Activated CD4-positive, alpha-beta T cell treated with anti-CD3 and anti-CD28 coated beads, Interleukin-10, Interleukin-2, amounts not matched to agents 100 ng/mL and 50 ng/mL, durations not matched to agents 16 hours and 8 hours (primary cell): ENCODE measurements at regions not wholly inside any gene's neighbourhood (a gene's known extent, or its start where the extent isn't known, plus 50 kb on each side); places are given as distances from the start of the nearest gene placed in this dataset.
A peak's percentile ranks its signal among the peaks of the same experiment; 100 is the strongest.
"Not testable (repeated sequence)": the region's sequence is repeated elsewhere in the genome, so short reads cannot be mapped to it uniquely, and the experiment has no call there.

Experiments
- DNase-seq: peaks from one replicate; pipeline ENCODE4 v3.0.0-alpha.2; 2020

DNA sequence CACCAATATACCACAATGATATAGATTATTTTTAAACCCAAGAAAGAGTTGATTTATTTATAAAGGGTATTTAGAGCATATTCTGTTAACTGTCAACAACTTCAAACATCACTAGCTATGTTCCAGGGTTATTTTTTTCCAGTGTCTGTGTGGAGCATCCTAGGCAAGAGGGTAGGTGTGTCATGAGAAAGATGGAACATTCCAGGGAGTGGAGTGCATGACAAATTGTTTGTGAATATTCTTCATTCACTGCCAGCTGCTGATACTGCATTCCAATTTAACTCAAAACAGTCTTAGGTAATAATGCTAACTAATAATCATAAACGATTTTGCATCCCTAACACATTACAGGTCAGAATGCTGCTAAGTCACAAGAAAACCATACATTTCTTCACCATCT, 148.7 kb upstream of the RASGEF1B start:
- DNase-seq, result no peak

DNA sequence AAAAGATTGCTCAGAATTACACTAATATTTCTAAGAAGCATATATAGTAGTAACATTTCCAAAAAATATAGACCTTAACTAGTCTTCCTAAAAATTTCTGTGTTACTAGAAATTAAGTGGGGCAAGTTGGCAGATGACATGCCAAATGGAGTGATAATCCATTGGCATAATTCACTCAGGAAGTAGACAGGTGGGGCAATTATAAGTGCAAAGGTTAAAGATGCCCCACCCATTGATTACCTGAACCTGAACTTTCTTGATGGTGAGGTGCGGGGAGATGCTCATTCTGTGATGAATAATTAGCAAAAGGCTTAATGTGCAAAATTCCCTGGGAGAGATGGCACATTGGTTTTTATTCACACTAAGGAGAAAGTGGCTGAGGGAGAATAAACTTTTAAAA, 145.8 kb upstream of the RASGEF1B start:
- no peak for DNase-seq

DNA sequence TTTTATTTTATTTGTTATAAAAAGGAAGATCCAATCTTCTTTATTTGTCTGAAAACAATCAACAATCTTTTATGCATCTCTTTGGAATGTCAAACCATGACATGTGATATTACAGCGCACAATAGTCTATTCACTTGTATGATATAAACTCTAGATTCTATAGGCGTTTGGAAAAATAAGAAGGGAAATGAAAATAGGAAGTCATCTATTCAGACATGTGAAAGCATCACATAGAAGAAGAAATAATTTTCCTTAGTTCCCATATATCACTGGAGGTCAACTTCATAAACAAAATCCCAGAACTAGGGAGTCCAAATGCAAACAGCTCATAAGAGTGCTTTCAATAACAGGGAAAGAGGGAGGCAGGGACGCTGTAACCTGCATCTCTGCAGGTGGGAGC, 139.5 kb upstream of the RASGEF1B start:
- no peak for DNase-seq

- no peak for DNase-seq
Observed at GRCh38 chr4:81609844-81610243, 138.1 kb upstream of the RASGEF1B start.

DNA sequence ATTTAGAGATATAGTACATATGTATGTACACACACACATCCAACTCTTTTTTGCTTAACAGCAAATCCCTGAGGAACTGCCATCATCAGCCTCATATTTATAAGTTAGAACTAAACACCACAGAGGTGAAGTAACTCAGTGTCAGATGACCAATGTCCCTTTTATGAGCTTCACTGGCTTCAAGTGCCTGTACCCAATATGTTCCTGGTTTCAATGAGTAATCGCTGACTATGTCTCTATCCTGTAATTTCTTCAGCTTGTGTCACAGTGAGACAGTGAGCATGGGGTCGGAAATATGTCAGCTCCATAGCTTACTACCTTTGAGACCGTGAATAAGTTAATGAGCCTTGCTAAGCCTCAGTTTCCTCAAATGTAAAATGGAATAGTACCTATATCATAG, 136.2 kb upstream of the RASGEF1B start:
- DNase-seq, result no peak

DNA sequence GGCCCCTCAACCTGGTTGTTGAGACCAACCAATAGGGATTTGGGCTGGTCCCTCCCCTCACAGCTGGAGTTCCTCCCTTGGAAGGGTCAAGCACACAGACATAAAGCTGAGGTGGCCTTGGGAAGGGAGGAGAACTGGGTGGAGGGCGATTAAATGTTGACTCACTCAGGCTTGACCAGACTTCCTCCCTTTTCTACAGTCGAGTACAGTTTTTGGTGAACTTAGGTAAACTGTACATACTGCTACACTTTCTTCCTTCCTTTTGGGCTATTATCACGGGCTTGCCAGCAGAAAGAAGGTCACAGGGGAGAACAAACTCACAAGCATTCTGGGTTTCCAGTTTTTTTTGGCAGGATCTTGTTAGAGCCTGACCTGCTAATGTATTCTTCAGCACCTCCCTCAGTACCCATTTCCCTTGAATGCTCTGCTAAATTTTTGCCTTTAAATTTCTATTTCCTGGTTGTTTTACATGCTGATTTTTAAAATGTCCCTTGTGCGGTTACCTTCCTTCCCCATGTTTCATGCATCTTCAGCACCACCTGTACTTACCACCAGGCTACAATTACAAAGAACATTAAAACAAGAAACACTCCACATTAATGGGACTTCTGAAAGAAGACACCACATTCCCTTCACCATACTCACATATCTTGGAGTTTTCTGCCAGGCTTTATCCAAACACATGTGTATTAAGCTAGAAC, 135.2 kb upstream of the RASGEF1B start:
- DNase-seq, result no peak

DNA sequence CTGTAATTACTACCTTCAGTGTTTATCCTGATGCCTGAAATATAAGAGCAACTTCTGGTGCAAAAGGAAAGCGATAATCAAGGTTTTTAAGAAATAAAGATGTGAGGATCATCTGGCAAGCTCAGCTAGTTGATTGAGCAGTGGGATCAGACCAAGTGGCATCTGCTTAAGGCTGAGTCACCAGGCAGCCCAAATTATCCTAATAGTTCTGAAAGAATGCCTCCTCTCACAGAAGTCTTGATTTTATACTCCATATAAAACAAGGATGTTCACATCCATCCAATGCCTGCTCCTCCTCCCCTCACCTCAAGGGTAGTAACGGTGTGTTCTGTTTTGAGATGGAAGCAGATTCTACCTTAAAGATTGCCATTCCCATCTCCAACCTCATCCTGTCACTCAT, 134.5 kb upstream of the RASGEF1B start:
- no peak for DNase-seq

- DNase-seq, result no peak
Observed at GRCh38 chr4:81605271-81605670, 133.6 kb upstream of the RASGEF1B start.

DNA sequence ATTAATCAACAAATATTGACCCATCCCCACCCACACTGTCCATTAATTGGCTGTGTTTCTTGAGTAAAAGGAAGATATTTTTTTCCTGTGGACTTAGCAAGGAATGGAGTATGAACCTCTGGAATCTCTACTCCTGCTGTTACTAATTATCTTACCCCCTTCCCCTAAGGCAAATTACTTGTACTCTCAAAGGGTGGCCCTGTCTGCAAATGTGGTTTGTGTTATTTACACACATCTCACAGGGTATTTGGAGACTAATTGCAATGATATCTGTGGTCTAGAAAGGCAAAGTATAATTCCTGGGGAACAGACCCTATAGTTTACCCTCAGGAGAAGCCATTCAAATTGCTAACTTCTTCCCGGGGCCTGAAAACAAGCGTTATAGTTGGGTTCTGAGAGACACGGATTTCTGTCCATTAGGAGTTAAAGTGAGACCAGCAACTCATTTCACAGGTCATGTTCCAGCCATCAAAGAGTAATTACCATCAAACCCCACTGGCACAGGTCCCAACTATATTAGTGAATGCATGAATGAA, 133.0 kb upstream of the RASGEF1B start:
- DNase-seq, result no peak

DNA sequence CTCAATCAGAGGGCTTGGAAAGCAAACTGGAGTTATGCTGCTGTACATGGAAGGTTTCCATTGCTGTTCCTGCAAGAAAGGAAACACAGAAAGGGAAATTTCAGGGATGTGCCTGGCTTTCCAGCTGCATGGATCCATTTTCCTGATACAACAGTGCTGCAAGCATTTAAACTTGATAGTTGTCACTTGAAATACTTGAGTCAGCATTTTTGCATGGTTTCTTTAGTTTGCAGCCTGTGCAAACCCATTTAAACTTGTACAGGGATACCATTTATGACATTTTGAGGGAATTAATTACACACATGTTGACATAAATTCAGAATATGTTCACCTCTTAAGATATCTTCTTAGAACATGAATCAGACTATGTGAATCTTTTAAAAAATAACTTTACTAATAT, 131.1 kb upstream of the RASGEF1B start:
- DNase-seq, result no peak

GRCh38 chr4:81601358-81601694, 129.6 kb upstream of the RASGEF1B start:
- no peak for DNase-seq

DNA sequence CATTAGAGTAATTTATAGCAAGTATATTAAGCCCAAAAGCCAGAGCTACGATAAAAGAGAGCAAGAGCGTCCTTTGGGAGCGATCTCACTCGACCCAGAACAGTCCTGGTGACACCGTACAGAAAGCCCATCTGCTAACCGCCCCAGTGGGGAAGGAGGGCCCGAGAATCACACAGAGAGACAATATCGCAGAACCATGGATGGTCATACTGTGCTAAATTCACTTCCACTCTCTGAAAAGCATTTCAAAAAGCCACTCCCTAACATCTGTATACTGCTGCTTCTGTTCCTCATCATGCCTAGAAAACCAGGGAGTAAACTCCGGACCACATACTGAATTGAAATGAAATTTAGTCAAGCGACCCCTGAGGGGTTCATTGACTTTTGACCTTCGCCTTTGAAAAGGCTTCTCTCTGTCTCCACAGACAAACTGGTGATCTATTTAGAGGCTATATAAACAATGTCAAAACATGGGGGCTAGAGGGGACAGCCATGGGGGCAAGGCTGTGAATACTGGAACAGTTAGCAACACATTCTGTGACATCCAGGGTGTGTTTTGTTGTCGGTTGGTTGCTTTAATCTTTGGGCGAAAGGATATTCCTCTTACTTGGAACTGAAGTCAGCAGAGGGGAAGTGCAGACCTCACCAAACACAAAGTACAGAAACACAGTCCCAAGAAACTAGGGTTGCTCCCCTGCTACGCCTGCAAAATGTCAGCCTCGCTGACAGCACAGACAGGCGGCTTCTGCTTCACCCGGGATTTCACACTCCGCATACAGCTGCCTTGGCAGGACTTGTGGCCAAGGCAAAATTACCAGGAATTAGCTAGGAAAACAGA, 129.0 kb upstream of the RASGEF1B start:
- no peak for DNase-seq

DNA sequence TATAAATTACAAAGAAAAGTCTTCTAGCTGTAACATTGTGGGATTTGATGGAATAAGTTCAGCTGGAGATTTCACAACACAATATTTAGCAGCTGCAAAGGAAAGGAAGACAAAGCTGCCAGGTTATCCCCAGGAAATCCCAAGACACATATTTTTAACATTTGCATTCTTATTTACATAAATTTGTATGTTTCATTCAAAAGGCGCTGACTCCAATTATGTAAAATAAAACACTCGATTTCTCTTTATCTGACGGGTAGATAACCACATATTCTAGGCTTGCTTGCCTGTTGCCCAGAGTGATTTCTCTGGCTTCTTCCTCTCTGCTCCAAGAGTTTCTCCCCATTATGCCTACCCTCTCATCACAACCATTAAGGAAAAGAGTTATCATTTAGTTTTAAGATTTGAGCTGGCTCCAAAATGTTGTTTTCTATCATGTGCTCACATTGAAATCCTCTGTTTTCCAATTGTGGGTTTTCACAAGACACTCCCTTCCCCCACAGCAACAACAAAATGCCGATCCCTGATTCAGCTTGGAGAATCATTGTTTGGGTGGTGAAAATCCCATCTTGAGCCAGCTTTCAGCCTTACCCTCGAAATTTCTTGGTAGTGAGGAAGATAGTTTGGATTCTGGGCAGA, 128.2 kb upstream of the RASGEF1B start:
- no peak for DNase-seq

DNA sequence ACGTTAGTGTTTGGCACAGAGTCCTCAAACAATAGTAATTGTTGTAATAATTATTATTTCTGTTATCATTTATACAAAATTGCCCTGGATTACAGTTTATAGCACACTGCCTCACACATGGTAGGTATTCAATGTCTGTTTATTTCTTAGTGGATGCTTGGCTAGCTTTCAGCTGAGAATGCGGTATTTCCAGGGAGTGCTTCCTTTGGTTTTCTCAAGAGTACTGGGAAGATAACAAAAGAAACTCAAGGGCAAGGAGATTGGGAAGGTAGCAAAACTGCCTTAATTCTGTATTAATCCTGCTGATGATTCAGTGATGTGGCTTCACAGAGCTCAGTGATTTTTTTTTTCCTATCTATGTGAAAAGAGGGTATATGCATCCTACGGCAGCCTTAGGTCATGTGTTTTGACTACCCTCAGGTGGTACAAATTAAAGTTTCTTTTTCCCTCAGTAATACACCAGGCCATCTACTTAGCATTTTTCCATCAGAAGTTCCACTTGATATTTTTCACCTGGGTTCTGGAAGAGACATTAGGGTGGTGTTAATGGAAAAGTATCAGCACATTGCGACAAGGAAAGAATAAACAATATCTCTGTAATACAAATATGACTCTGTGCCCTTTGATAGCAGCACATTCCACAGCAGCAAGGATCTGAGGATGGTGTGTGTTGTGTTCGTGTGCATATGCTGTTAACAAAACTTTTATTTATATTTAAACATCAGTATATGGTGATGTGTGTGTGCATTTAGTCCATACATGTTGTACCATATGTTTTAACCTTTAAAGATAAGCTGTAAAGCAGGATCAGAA, 124.3 kb upstream of the RASGEF1B start:
- no peak for DNase-seq

DNA sequence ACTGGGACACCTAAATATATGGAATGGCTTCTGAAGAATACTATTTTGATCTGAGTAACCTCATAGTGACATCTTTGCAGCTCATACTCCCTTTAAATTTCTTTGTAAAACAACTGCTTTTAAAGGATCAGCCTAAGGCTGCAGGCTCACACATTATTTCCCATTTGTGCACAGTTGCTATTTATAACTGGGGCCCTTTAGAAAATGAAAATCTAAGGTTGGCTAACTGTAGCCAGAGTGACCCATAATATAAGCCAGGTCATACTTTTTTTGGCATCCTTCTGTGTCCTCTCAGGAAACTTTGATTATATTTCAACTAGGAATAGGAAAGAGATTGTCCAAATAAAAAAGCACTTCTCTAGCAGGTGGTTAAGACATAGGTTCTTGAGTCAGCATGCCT, 123.6 kb upstream of the RASGEF1B start:
- no peak for DNase-seq

DNA sequence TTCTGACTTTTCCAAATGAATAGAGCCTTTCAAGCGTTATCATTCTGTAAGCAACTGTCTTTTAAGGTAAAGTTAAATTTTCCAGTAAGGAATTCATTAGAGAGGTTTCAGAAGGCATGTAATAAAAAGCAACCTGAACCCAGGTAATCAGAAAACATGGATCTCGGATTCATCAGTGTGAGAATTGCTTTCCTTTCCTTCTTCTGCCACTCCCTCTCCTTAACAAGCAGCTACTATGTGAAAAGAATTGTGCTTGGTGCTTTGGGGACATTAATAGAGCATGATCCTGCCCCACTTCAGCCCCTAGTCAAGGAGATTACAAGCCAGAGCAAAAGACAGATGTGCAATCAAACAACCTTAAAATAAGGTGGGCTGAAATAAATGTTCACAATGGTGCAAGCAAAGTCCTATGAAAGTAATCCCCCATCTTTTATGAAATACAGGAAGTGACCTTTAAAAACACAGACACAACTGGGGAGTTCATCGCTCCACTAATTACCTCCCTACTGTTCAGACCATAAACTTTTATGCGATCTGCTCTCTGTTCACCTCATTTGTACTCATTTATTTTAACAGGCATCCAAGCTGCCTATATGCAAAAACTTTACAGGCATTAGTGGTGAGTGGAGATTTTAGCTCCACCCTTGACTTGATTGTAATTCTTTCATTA, 122.9 kb upstream of the RASGEF1B start:
- DNase-seq, result no peak

- DNase-seq, result no peak
Observed at GRCh38 chr4:81592701-81593100, 121.0 kb upstream of the RASGEF1B start.

GRCh38 chr4:81590596-81590995, 118.9 kb upstream of the RASGEF1B start:
- DNase-seq, result no peak

- DNase-seq, result peak; percentile 2
Observed at GRCh38 chr4:81589262-81589661, 117.6 kb upstream of the RASGEF1B start.

- DNase-seq, result no peak
Observed at GRCh38 chr4:81586706-81587105, 115.0 kb upstream of the RASGEF1B start.

- not testable (repeated sequence) for DNase-seq
Observed at GRCh38 chr4:81580994-81581374, 109.3 kb upstream of the RASGEF1B start.

GRCh38 chr4:81580346-81580993, 108.8 kb upstream of the RASGEF1B start:
- no peak for DNase-seq
